Smooth muscle cell (in vitro differentiated cells): ENCODE measurements at regions not wholly inside any gene's neighbourhood (a gene's known extent, or its start where the extent isn't known, plus 50 kb on each side); places are given as distances from the start of the nearest gene placed in this dataset.
A peak's percentile ranks its signal among the peaks of the same experiment; 100 is the strongest.

ENCODE experiments used
- DNase-seq: peaks from one replicate; lab custom pipeline; 2025; ENCODE audit not compliant: unreplicated experiment; lab: John Stamatoyannopoulos, UW
- H2AFZ ChIP-seq: fragments of 200-600 bp; sonication (generic); 2 replicates; pipeline ENCODE4 v1.6.0; 2016; ENCODE audit warnings: antibody characterized with exemption, low read depth, mild to moderate bottlenecking
- H3F3A ChIP-seq: fragments of 200-600 bp; sonication (generic); 2 replicates; pipeline ENCODE4 v1.6.0; 2017; ENCODE audit warnings: antibody characterized with exemption, low read depth
- H3K27ac ChIP-seq: fragments of 200-600 bp; sonication (generic); 2 replicates; pipeline ENCODE4 v1.5.1; 2016; ENCODE audit warnings: low read depth, mild to moderate bottlenecking
- H3K27me3 ChIP-seq: fragments of 200-600 bp; sonication (generic); 2 replicates; pipeline ENCODE4 v1.6.1; 2016; ENCODE audit warnings: low read depth, mild to moderate bottlenecking
- H3K36me3 ChIP-seq: fragments of 200-600 bp; sonication (generic); 2 replicates; pipeline ENCODE4 v1.5.1; 2016; ENCODE audit warnings: low read depth
- H3K4me1 ChIP-seq: fragments of 200-600 bp; sonication (generic); 2 replicates; pipeline ENCODE4 v1.5.1; 2016; ENCODE audit warnings: low read depth
- H3K4me2 ChIP-seq: fragments of 200-600 bp; sonication (generic); 2 replicates; pipeline ENCODE4 v1.6.0; 2016; ENCODE audit warnings: mild to moderate bottlenecking
- H3K4me3 ChIP-seq: fragments of 200-600 bp; sonication (generic); 2 replicates; pipeline ENCODE4 v1.5.1; 2016; ENCODE audit warnings: mild to moderate bottlenecking
- H3K79me2 ChIP-seq: fragments of 200-600 bp; sonication (generic); 2 replicates; pipeline ENCODE4 v1.6.0; 2016; ENCODE audit warnings: low read depth, mild to moderate bottlenecking
- H3K9ac ChIP-seq: fragments of 200-600 bp; sonication (generic); 2 replicates; pipeline ENCODE4 v1.6.0; 2016; ENCODE audit warnings: low read depth
- H3K9me3 ChIP-seq: fragments of 200-600 bp; sonication (generic); replicated peaks from 2 replicates; pipeline ENCODE4 v1.5.1; 2016; ENCODE audit warnings: low read depth
- H4K20me1 ChIP-seq: fragments of 200-600 bp; sonication (generic); 2 replicates; pipeline ENCODE4 v1.6.0; 2016; ENCODE audit warnings: low read depth
- WGBS: methylation state at CpG from one replicate; pipeline ENCODE4 v1.1.7; 2016; ENCODE audit warnings: low lambda C conversion rate; 5-methylcytosine and 5-hydroxymethylcytosine counted together
- TF ChIP-seq, protein P1 (sequence below): fragments of 200-600 bp; sonication (generic); IDR thresholded peaks from 2 replicates; pipeline ENCODE4 v1.5.1; 2017; ENCODE audit warnings: borderline replicate concordance, mild to moderate bottlenecking, antibody characterized with exemption; ENCODE audit not compliant: insufficient read depth, poor library complexity, severe bottlenecking

DNA sequence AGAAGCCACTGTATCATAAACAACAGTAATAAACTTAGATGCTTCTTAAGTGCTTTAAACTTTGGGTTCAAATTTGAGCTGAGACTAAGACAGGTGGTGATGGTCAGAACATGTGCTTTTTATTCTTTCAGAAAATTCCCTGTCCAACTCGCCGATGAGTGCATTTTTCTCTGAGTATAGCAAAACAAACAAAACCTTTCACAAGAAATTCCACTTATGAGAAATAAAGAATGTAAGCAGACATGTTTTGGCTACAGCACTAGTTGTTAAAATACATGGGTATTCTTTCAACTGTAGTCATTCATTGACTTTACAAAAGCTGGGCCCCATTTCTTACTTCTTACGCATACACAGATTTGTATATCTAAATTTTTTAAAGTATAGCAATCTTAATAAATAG, 125.6 kb downstream of the SPRY2 start:
- no peak for DNase-seq
- H3K27ac ChIP-seq = peak overlapping the region; percentile 54
- no peaks in the 10 kb centered on the region for H3F3A ChIP-seq
- TF ChIP-seq, protein P1, sequence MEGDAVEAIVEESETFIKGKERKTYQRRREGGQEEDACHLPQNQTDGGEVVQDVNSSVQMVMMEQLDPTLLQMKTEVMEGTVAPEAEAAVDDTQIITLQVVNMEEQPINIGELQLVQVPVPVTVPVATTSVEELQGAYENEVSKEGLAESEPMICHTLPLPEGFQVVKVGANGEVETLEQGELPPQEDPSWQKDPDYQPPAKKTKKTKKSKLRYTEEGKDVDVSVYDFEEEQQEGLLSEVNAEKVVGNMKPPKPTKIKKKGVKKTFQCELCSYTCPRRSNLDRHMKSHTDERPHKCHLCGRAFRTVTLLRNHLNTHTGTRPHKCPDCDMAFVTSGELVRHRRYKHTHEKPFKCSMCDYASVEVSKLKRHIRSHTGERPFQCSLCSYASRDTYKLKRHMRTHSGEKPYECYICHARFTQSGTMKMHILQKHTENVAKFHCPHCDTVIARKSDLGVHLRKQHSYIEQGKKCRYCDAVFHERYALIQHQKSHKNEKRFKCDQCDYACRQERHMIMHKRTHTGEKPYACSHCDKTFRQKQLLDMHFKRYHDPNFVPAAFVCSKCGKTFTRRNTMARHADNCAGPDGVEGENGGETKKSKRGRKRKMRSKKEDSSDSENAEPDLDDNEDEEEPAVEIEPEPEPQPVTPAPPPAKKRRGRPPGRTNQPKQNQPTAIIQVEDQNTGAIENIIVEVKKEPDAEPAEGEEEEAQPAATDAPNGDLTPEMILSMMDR = no peak
- peak overlapping the region; percentile 62 for H2AFZ ChIP-seq
- 37% methylated on average over 3 of the region's 3 CpGs for WGBS
- H3K4me2 ChIP-seq = no peak overlapping the region
- no peaks in the 10 kb centered on the region for H3K79me2 ChIP-seq
- no peaks in the 10 kb centered on the region for H3K36me3 ChIP-seq
- no peaks in the 10 kb centered on the region for H3K9me3 ChIP-seq
- H3K4me1 ChIP-seq = peaks cover 7% of the 10 kb centered on the region
- no peaks in the 10 kb centered on the region for H4K20me1 ChIP-seq
- H3K27me3 ChIP-seq = no peaks in the 10 kb centered on the region
- H3K9ac ChIP-seq = no peak overlapping the region
- no peak overlapping the region for H3K4me3 ChIP-seq

DNA sequence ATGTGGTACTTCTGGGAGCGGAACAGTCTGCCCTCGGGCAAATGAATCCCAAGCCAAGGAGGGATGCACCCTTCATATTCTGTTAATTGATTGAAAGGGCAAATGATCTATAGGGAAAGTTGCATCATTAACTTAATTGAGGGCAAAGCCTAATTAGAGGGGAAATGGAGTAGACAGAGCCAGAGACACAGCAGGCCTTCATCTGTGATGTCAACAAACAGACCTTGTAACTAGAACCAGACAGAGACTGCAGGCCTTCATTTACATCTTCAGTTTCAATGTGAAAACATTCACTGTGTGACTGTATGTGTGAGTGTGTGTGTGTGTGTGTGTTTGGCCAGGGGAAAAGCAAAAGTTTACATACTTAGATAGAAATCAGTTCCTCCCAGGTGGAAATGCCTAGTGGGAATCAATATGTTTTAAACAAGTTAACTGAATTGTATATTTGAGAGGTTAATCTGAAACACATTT, 126.4 kb downstream of the SPRY2 start:
- Histone ChIP-seq H3K36me3 (no peaks in the 10 kb centered on the region), H3K27me3 (no peaks in the 10 kb centered on the region), H3K79me2 (no peaks in the 10 kb centered on the region), H2AFZ (peak overlapping the region; percentile 54), H3K4me3 (no peak overlapping the region), H3F3A (no peaks in the 10 kb centered on the region), H3K9ac (no peak overlapping the region), H3K4me1 (peaks cover 7% of the 10 kb centered on the region), H4K20me1 (no peaks in the 10 kb centered on the region), H3K27ac (peak overlapping the region; percentile 21), H3K4me2 (no peak overlapping the region), H3K9me3 (no peaks in the 10 kb centered on the region)
- WGBS = 54% methylated on average over 2 of the region's 2 CpGs
- DNase-seq = no peak
- TF ChIP-seq, protein P1 = no peak

DNA sequence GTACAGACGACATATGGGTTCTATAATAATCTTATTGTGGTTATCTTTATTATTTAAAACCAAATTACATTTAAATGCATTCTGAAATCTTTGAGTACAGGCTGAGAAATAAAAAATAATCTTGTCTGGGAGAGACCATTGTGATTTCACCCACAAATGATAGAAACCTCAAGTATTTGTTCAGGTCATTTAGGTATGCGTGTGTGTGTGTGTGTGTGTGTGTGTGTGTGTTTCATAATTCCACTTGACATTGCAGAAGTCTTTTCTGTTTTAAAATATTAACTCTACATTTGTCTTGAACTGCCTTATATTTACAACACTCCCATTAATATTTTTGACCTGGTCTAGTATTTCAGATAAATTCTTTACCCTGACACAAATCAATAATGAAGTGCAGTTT, 126.9 kb downstream of the SPRY2 start:
- Histone ChIP-seq H3K36me3 (no peaks in the 10 kb centered on the region), H3K4me1 (peaks cover 7% of the 10 kb centered on the region), H4K20me1 (no peaks in the 10 kb centered on the region), H3F3A (no peaks in the 10 kb centered on the region), H3K4me2 (no peak overlapping the region), H3K4me3 (no peak overlapping the region), H3K9me3 (no peaks in the 10 kb centered on the region), H3K79me2 (no peaks in the 10 kb centered on the region), H2AFZ (no peak overlapping the region), H3K9ac (no peak overlapping the region), H3K27me3 (no peaks in the 10 kb centered on the region), H3K27ac (peak overlapping the region; percentile 21)
- TF ChIP-seq, protein P1 = no peak
- DNase-seq = no peak
- WGBS = 68% methylated on average over 2 of the region's 2 CpGs

DNA sequence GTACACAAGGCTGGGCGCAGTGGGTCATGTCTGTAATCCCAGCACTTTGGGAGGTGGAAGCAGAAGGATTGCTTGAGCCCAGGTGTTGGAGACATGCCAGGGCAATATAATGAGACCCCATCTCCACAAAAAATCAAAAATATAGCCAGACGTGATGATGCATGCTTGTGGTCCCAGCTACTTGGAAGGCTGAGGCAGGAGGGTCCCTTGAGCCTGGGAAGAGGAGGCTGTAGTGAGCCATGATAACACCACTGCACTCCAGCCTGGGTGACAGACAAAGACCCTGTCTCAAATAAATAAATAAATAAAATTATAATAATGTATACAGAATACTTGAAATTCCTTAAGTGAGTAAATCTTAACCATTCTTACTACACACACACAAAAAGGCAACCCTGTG, 127.7 kb downstream of the SPRY2 start:
- Histone ChIP-seq H3K79me2 (no peaks in the 10 kb centered on the region), H3K9ac (no peak overlapping the region), H3K27me3 (no peaks in the 10 kb centered on the region), H3F3A (no peaks in the 10 kb centered on the region), H3K4me2 (no peak overlapping the region), H3K4me1 (peaks cover 4% of the 10 kb centered on the region), H2AFZ (no peak overlapping the region), H3K4me3 (no peak overlapping the region), H3K9me3 (no peaks in the 10 kb centered on the region), H4K20me1 (no peaks in the 10 kb centered on the region), H3K36me3 (no peaks in the 10 kb centered on the region), H3K27ac (no peak overlapping the region)
- TF ChIP-seq, protein P1 = no peak
- DNase-seq = no peak
- 96% methylated on average over 2 of the region's 2 CpGs for WGBS
